Neural progenitor cell (in vitro differentiated cells): ENCODE measurements at regions not wholly inside any gene's neighbourhood (a gene's known extent, or its start where the extent isn't known, plus 50 kb on each side); places are given as distances from the start of the nearest gene placed in this dataset.

Experiments used
- DNase-seq: peaks from one replicate; pipeline ENCODE4 v3.0.0-alpha.2; 2016; ENCODE audit warnings: low spot score
- H2AFZ ChIP-seq: fragments of 200-600 bp; sonication (generic); replicated peaks from 2 replicates; pipeline ENCODE4 v1.6.1; 2016; ENCODE audit warnings: antibody characterized with exemption
- H3F3A ChIP-seq: fragments of 200-600 bp; sonication (generic); 2 replicates; pipeline ENCODE4 v1.6.1; 2016; ENCODE audit warnings: antibody characterized with exemption, low read depth
- H3K27ac ChIP-seq: fragments of 200-600 bp; sonication (generic); 2 replicates; pipeline ENCODE4 v1.5.1; 2016; ENCODE audit warnings: mild to moderate bottlenecking
- H3K27me3 ChIP-seq: fragments of 200-600 bp; sonication (generic); 2 replicates; pipeline ENCODE4 v1.6.1; 2016; ENCODE audit warnings: mild to moderate bottlenecking, moderate library complexity
- H3K36me3 ChIP-seq: fragments of 200-600 bp; sonication (generic); 2 replicates; pipeline ENCODE4 v1.5.1; 2016
- H3K4me1 ChIP-seq: fragments of 200-600 bp; sonication (generic); 2 replicates; pipeline ENCODE4 v1.6.1; 2016; ENCODE audit warnings: mixed run types
- H3K4me2 ChIP-seq: fragments of 200-600 bp; sonication (generic); 2 replicates; pipeline ENCODE4 v1.6.1; 2016
- H3K4me3 ChIP-seq: fragments of 200-600 bp; sonication (generic); 2 replicates; pipeline ENCODE4 v1.5.1; 2016
- H3K79me2 ChIP-seq: fragments of 200-600 bp; sonication (generic); 2 replicates; pipeline ENCODE4 v1.6.1; 2016; ENCODE audit warnings: low read depth
- H3K9ac ChIP-seq: fragments of 200-600 bp; sonication (generic); 2 replicates; pipeline ENCODE4 v1.6.1; 2016
- H3K9me3 ChIP-seq: fragments of 200-600 bp; sonication (generic); 2 replicates; pipeline ENCODE4 v1.5.1; 2016; ENCODE audit warnings: low read depth
- H4K20me1 ChIP-seq: fragments of 200-600 bp; sonication (generic); 2 replicates; pipeline ENCODE4 v1.6.1; 2016; ENCODE audit warnings: low read depth
- H3K27ac Mint-ChIP-seq: 3 replicates; pipeline ENCODE4 v1.8.0; 2021; ENCODE audit warnings: mixed read lengths
- H3K27me3 Mint-ChIP-seq: 2 replicates; pipeline ENCODE4 v1.8.0; 2022; ENCODE audit warnings: low read depth, mild to moderate bottlenecking, inconsistent platforms, moderate library complexity, mixed read lengths; ENCODE audit not compliant: insufficient read depth
- H3K36me3 Mint-ChIP-seq: 3 replicates; pipeline ENCODE4 v1.8.0; 2021; ENCODE audit warnings: mixed read lengths
- H3K4me1 Mint-ChIP-seq: 3 replicates; pipeline ENCODE4 v1.8.0; 2021; ENCODE audit warnings: mixed read lengths
- H3K4me3 Mint-ChIP-seq: 3 replicates; pipeline ENCODE4 v1.8.0; 2021; ENCODE audit warnings: mild to moderate bottlenecking, moderate library complexity, mixed read lengths
- H3K9me3 Mint-ChIP-seq: 3 replicates; pipeline ENCODE4 v1.8.0; 2020; ENCODE audit warnings: mixed read lengths
- CTCF ChIP-seq: fragments of 200-600 bp; sonication (generic); IDR thresholded peaks from 2 replicates; pipeline ENCODE4 v1.5.1; 2017; ENCODE audit warnings: antibody characterized with exemption, mild to moderate bottlenecking
- EZH2 ChIP-seq: fragments of 200-600 bp; sonication (generic); IDR thresholded peaks from 2 replicates; pipeline ENCODE4 v1.6.1; 2017; ENCODE audit warnings: antibody characterized with exemption, mild to moderate bottlenecking, moderate library complexity
- EZH2phosphoT487 ChIP-seq: fragments of 200-600 bp; sonication (generic); IDR thresholded peaks from 2 replicates; pipeline ENCODE4 v1.6.1; 2017; ENCODE audit warnings: antibody characterized with exemption

- no peak overlapping the region for H3K4me2 ChIP-seq
- H3K27ac Mint-ChIP-seq, result no peak overlapping the region
- H2AFZ ChIP-seq, result no peak overlapping the region
- H3F3A ChIP-seq, result no peaks in the 10 kb centered on the region
- H3K9me3 ChIP-seq, result peaks cover 5% of the 10 kb centered on the region
- no peaks in the 10 kb centered on the region for H3K36me3 Mint-ChIP-seq
- DNase-seq, result no peak
- no peaks in the 10 kb centered on the region for H3K36me3 ChIP-seq
- H3K4me3 ChIP-seq, result no peak overlapping the region
- H3K9me3 Mint-ChIP-seq, result no peaks in the 10 kb centered on the region
- TF ChIP-seq EZH2 (no peak), CTCF (no peak), EZH2phosphoT487 (no peak)
- no peak overlapping the region for H3K9ac ChIP-seq
- H3K27ac ChIP-seq, result no peak overlapping the region
- H3K4me1 ChIP-seq, result peaks cover 17% of the 10 kb centered on the region
- H3K27me3 ChIP-seq, result no peaks in the 10 kb centered on the region
- peaks cover 4% of the 10 kb centered on the region for H3K27me3 Mint-ChIP-seq
- H4K20me1 ChIP-seq, result no peaks in the 10 kb centered on the region
- no peak overlapping the region for H3K4me3 Mint-ChIP-seq
- peaks cover 21% of the 10 kb centered on the region for H3K4me1 Mint-ChIP-seq
- no peaks in the 10 kb centered on the region for H3K79me2 ChIP-seq
Measured at GRCh38 chrX:39022106-39022505, 220.8 kb downstream of the MID1IP1 start.

GRCh38 chrX:39029221-39029620 lies 228.0 kb downstream of the MID1IP1 start:
- Histone ChIP-seq H3K79me2 (no peaks in the 10 kb centered on the region), H3K9ac (no peak overlapping the region), H3K4me2 (no peak overlapping the region), H3K4me1 (no peaks in the 10 kb centered on the region), H4K20me1 (no peaks in the 10 kb centered on the region), H3K4me3 (no peak overlapping the region), H3K27me3 (no peaks in the 10 kb centered on the region), H2AFZ (no peak overlapping the region), H3K27ac (no peak overlapping the region), H3K9me3 (no peaks in the 10 kb centered on the region), H3K36me3 (peaks cover 3% of the 10 kb centered on the region), H3F3A (no peaks in the 10 kb centered on the region)
- TF ChIP-seq CTCF (no peak), EZH2phosphoT487 (no peak), EZH2 (no peak)
- H3K4me1 Mint-ChIP-seq, result no peaks in the 10 kb centered on the region
- H3K27me3 Mint-ChIP-seq, result no peaks in the 10 kb centered on the region
- no peak for DNase-seq
- peaks cover 19% of the 10 kb centered on the region for H3K9me3 Mint-ChIP-seq
- H3K27ac Mint-ChIP-seq, result no peak overlapping the region
- no peaks in the 10 kb centered on the region for H3K36me3 Mint-ChIP-seq
- H3K4me3 Mint-ChIP-seq, result no peak overlapping the region

GRCh38 chrX:39030636-39031035 lies 229.4 kb downstream of the MID1IP1 start:
- H3K79me2 ChIP-seq, result no peaks in the 10 kb centered on the region
- H3K4me3 ChIP-seq, result no peak overlapping the region
- H3K27ac ChIP-seq, result no peak overlapping the region
- TF ChIP-seq EZH2 (no peak), CTCF (no peak), EZH2phosphoT487 (no peak)
- H4K20me1 ChIP-seq, result no peaks in the 10 kb centered on the region
- H2AFZ ChIP-seq, result no peak overlapping the region
- H3K27ac Mint-ChIP-seq, result no peak overlapping the region
- H3K4me2 ChIP-seq, result no peak overlapping the region
- H3K36me3 Mint-ChIP-seq, result no peaks in the 10 kb centered on the region
- H3K27me3 Mint-ChIP-seq, result peaks cover 2% of the 10 kb centered on the region
- H3K9me3 Mint-ChIP-seq, result peaks cover 25% of the 10 kb centered on the region
- H3K4me3 Mint-ChIP-seq, result no peak overlapping the region
- no peak overlapping the region for H3K9ac ChIP-seq
- DNase-seq, result no peak
- no peaks in the 10 kb centered on the region for H3F3A ChIP-seq
- H3K4me1 ChIP-seq, result no peaks in the 10 kb centered on the region
- no peaks in the 10 kb centered on the region for H3K27me3 ChIP-seq
- H3K9me3 ChIP-seq, result no peaks in the 10 kb centered on the region
- peaks cover 3% of the 10 kb centered on the region for H3K36me3 ChIP-seq
- no peaks in the 10 kb centered on the region for H3K4me1 Mint-ChIP-seq

GRCh38 chrX:39039890-39040289 lies 238.6 kb downstream of the MID1IP1 start:
- Histone ChIP-seq H3K4me3 (no peak overlapping the region), H4K20me1 (no peaks in the 10 kb centered on the region), H3K27ac (no peak overlapping the region), H3K9ac (no peak overlapping the region), H2AFZ (no peak overlapping the region), H3K4me1 (no peaks in the 10 kb centered on the region), H3K4me2 (no peak overlapping the region), H3F3A (no peaks in the 10 kb centered on the region), H3K36me3 (no peaks in the 10 kb centered on the region), H3K9me3 (no peaks in the 10 kb centered on the region), H3K27me3 (no peaks in the 10 kb centered on the region), H3K79me2 (no peaks in the 10 kb centered on the region)
- Mint-ChIP-seq H3K4me1 (no peaks in the 10 kb centered on the region), H3K27me3 (peaks cover 2% of the 10 kb centered on the region), H3K4me3 (no peak overlapping the region), H3K27ac (no peak overlapping the region), H3K9me3 (peaks cover 6% of the 10 kb centered on the region), H3K36me3 (no peaks in the 10 kb centered on the region)
- TF ChIP-seq EZH2phosphoT487 (no peak), CTCF (no peak), EZH2 (no peak)
- DNase-seq, result no peak
